HG02870 (cell line): ENCODE measurements at regions not wholly inside any gene's neighbourhood (a gene's known extent, or its start where the extent isn't known, plus 50 kb on each side); places are given as distances from the start of the nearest gene placed in this dataset.

Source experiments
- ATAC-seq: cut with Tn5 transposase; IDR thresholded peaks from one replicate; pipeline ENCODE4 v1.9.1; 2021; ENCODE audit warnings: mild to moderate bottlenecking, moderate library complexity; ENCODE audit not compliant: unreplicated experiment

- peak; percentile 92 for ATAC-seq
Measured at GRCh38 chr7:25496476-25497368, 268.4 kb upstream of the NPVF start.

GRCh38 chr7:25500393-25500921, 272.2 kb upstream of the NPVF start:
- ATAC-seq = no peak

- ATAC-seq = no peak
Measured at GRCh38 chr7:25503306-25503705, 275.0 kb upstream of the NPVF start.

- no peak for ATAC-seq
Measured at GRCh38 chr7:25512061-25512687, 283.9 kb upstream of the NPVF start.

GRCh38 chr7:25515633-25516275, 287.5 kb upstream of the NPVF start:
- no peak for ATAC-seq

GRCh38 chr7:25517906-25518305, 289.6 kb upstream of the NPVF start:
- ATAC-seq = no peak

GRCh38 chr7:25520017-25520416, 291.7 kb upstream of the NPVF start:
- no peak for ATAC-seq

- ATAC-seq = no peak
Measured at GRCh38 chr7:25520516-25520915, 292.2 kb upstream of the NPVF start.

- ATAC-seq = no peak
Measured at GRCh38 chr7:25521236-25521635, 292.9 kb upstream of the NPVF start.

GRCh38 chr7:25522727-25523126, 294.4 kb upstream of the NPVF start:
- ATAC-seq = no peak

GRCh38 chr7:25527665-25528170, 299.4 kb upstream of the NPVF start:
- no peak for ATAC-seq

- ATAC-seq = no peak
Measured at GRCh38 chr7:25529320-25529719, 301.0 kb upstream of the NPVF start.

GRCh38 chr7:25536851-25537250, 308.6 kb upstream of the NPVF start:
- no peak for ATAC-seq

- ATAC-seq = no peak
Measured at GRCh38 chr7:25537662-25538375, 309.5 kb upstream of the NPVF start.

GRCh38 chr7:25541094-25541821, 313.0 kb upstream of the NPVF start:
- no peak for ATAC-seq

- ATAC-seq = no peak
Measured at GRCh38 chr7:25541877-25542276, 313.6 kb upstream of the NPVF start.

GRCh38 chr7:25543210-25543609, 314.9 kb upstream of the NPVF start:
- ATAC-seq = no peak

GRCh38 chr7:25543798-25544197, 315.5 kb upstream of the NPVF start:
- no peak for ATAC-seq

GRCh38 chr7:25544254-25544653, 316.0 kb upstream of the NPVF start:
- ATAC-seq = no peak
